Right atrium auricular region (tissue), 2 donors: ENCODE measurements at regions not wholly inside any gene's neighbourhood (a gene's known extent, or its start where the extent isn't known, plus 50 kb on each side); places are given as distances from the start of the nearest gene placed in this dataset.

Experiments
- DNase-seq: peaks from one replicate; pipeline ENCODE4 v3.0.0-alpha.2; 2019; ENCODE audit warnings: low spot score
- H3K27ac ChIP-seq, 2 donors: fragments of 200-600 bp; sonication (generic); 1 replicate in 1 of 2; 2 replicates in 1 of 2; pipeline ENCODE4 v1.5.1; 2016 to 2019
- H3K27me3 ChIP-seq, 2 donors: fragments of 200-600 bp; sonication (generic); one replicate each; pipeline versions ENCODE4 v1.5.1 to v1.6.0; 2017 to 2019
- H3K36me3 ChIP-seq: fragments of 200-600 bp; sonication (generic); one replicate; pipeline ENCODE4 v1.5.1; 2016
- H3K4me1 ChIP-seq, 2 donors: fragments of 200-600 bp; sonication (generic); one replicate each; pipeline versions ENCODE4 v1.5.1 to v1.6.0; 2017 to 2019
- H3K4me3 ChIP-seq, 2 donors: fragments of 200-600 bp; sonication (generic); 1 replicate in 1 of 2; 2 replicates in 1 of 2; pipeline ENCODE4 v1.5.1; 2017 to 2019; ENCODE audit warnings: mild to moderate bottlenecking in 1 of 2, moderate library complexity in 1 of 2
- H3K9me3 ChIP-seq, 2 donors: fragments of 200-600 bp; sonication (generic); one replicate each; pipeline ENCODE4 v1.5.1; 2019
- TF ChIP-seq, protein P1 (sequence below), 2 donors: fragments of 200-600 bp; sonication (generic); IDR thresholded peaks; one replicate each; pipeline ENCODE4 v1.5.1; 2019; ENCODE audit warnings: antibody characterized with exemption in 2 of 2

DNA sequence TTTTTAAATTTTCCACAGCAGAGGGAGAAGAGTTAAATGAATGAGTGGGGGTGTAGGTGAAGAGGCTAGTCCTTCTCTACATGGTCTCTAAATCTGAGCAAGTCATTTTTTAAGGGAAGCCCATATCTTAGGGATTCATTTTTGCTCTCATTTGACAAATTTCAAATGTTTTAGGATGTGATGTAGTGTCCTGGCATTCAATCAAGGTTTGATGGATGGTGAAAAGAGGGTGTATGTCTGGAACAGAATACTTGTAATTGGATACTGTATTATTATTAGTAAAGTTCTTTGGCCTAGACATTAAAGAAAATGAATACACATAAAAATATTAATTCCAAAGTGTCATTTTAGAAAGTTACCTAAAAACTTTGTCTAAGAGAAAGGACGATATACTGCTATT is 167.8 kb upstream of the PTBP2 start:
- Histone ChIP-seq H3K4me3 (no peak overlapping the region), H3K4me1 (no peaks in the 10 kb centered on the region), H3K9me3 (no peaks in the 10 kb centered on the region), H3K27ac (no peak overlapping the region), H3K36me3 (no peaks in the 10 kb centered on the region), H3K27me3 (no peaks in the 10 kb centered on the region)
- TF ChIP-seq, protein P1, sequence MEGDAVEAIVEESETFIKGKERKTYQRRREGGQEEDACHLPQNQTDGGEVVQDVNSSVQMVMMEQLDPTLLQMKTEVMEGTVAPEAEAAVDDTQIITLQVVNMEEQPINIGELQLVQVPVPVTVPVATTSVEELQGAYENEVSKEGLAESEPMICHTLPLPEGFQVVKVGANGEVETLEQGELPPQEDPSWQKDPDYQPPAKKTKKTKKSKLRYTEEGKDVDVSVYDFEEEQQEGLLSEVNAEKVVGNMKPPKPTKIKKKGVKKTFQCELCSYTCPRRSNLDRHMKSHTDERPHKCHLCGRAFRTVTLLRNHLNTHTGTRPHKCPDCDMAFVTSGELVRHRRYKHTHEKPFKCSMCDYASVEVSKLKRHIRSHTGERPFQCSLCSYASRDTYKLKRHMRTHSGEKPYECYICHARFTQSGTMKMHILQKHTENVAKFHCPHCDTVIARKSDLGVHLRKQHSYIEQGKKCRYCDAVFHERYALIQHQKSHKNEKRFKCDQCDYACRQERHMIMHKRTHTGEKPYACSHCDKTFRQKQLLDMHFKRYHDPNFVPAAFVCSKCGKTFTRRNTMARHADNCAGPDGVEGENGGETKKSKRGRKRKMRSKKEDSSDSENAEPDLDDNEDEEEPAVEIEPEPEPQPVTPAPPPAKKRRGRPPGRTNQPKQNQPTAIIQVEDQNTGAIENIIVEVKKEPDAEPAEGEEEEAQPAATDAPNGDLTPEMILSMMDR (IDR thresholded peaks at IDR 0.05) = no peak
- no peak for DNase-seq

DNA sequence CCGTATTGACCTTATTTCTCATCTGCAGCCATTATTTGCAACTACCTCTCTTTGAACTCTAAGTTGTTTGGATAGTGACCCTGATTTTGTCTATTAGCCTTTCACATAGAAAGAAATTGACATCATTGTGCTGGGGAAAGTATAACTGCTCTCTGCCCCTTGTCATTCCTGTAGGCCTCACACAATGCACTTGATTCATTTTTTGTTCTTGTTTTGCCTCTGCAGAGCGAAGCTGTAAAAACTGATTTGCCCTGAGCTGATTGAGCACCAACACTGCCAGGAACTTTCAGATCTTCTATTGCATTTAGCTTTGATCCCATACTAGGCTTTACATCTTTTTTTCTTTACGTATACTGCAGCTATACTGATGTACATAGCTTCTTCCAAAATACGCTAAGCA is 167.2 kb upstream of the PTBP2 start:
- Histone ChIP-seq H3K36me3 (no peaks in the 10 kb centered on the region), H3K9me3 (no peaks in the 10 kb centered on the region), H3K27me3 (no peaks in the 10 kb centered on the region), H3K4me3 (no peak overlapping the region), H3K27ac (no peak overlapping the region), H3K4me1 (no peaks in the 10 kb centered on the region)
- TF ChIP-seq, protein P1 (IDR thresholded peaks at IDR 0.05) = no peak
- DNase-seq = no peak

DNA sequence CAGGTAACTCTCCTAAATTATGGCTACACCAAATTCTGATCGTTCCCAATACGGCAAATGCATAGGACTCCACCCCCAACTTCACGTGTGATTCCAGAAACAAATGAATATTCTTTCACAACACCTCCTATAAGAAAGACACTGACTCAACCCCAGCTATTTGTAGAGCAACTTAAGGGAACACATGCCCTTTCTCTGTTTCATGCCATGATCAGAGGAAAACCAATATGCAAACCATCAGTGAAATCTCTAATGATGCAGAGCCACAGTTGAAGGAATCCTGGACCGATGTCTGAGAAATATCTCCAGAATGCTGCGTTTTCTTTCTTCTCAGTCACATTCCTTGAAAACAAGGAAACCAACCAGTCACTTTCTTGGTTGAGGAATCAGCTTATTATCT is 164.2 kb upstream of the PTBP2 start:
- Histone ChIP-seq H3K27ac (no peak overlapping the region), H3K9me3 (peaks cover 0 to 8% of the 10 kb centered on the region in 2 donors)

DNA sequence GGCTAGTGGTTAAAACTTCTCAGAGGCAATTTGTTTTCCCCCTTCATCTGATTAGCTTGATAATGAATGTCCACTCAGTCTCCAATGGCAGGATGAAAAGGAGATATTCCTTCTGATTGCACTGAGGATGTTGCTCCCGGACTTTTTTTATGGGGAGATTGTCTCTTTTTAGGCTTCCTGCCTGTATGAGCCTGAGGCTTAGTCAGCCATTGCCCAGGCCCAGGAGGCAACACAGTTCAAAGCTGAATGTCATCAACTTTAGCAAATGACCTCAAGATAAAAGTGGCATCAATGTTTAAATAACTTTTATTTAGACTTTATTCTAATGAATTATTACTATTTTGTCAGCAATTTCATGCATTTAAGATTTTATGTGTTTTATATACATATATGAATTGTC is 162.9 kb upstream of the PTBP2 start:
- H3K27ac ChIP-seq = no peak overlapping the region
- no peaks in the 10 kb centered on the region for H3K27me3 ChIP-seq
- no peak for DNase-seq
- peaks cover 0 to 8% of the 10 kb centered on the region in 2 donors for H3K9me3 ChIP-seq
- no peak overlapping the region for H3K4me3 ChIP-seq
- TF ChIP-seq, protein P1 (IDR thresholded peaks at IDR 0.05) = no peak
- H3K4me1 ChIP-seq = no peaks in the 10 kb centered on the region
- no peaks in the 10 kb centered on the region for H3K36me3 ChIP-seq

More for the DNA sequence above, 164.2 kb upstream of the PTBP2 start:
- H3K4me3 ChIP-seq = no peak overlapping the region
- no peaks in the 10 kb centered on the region for H3K27me3 ChIP-seq
- no peaks in the 10 kb centered on the region for H3K4me1 ChIP-seq
- TF ChIP-seq, protein P1 (IDR thresholded peaks at IDR 0.05) = no peak
- H3K36me3 ChIP-seq = no peaks in the 10 kb centered on the region
- DNase-seq = no peak

DNA sequence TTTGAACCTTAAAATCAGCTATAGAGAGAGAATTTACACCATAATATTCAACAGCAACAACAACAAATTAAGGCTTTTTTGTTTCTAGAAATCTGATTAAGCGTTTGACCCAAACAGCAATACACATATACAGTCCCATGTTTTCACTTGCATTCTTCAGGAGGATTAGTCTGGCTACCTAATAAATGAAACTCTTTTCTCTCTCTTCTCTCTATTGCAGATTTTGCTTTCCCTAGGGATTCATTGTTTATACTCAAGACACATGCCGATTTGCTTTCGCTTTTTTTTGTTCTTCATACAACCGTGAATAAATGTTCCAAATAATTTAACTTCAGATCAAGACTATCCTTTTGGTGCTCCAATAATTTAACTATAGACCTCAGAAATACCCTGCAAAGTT is 162.4 kb upstream of the PTBP2 start:
- DNase-seq = no peak
- no peak overlapping the region for H3K4me3 ChIP-seq
- H3K4me1 ChIP-seq = no peaks in the 10 kb centered on the region
- H3K27me3 ChIP-seq = no peaks in the 10 kb centered on the region
- TF ChIP-seq, protein P1 (IDR thresholded peaks at IDR 0.05) = no peak
- no peaks in the 10 kb centered on the region for H3K36me3 ChIP-seq
- H3K9me3 ChIP-seq = peaks cover 0 to 8% of the 10 kb centered on the region in 2 donors
- H3K27ac ChIP-seq = no peak overlapping the region
